GM23338 (cell line): ENCODE measurements at regions not wholly inside any gene's neighbourhood (a gene's known extent, or its start where the extent isn't known, plus 50 kb on each side); places are given as distances from the start of the nearest gene placed in this dataset.

ENCODE experiments used
- CREB1 ChIP-seq: fragments of 250-450 bp; sonication (Bioruptor Pico); IDR thresholded peaks from 2 replicates; pipeline ENCODE4 v1.5.0; 2020; ENCODE audit warnings: low read depth, mild to moderate bottlenecking, moderate library complexity
- ETS1 ChIP-seq: IDR thresholded peaks from 2 replicates; pipeline ENCODE4 v1.6.1; 2016; ENCODE audit warnings: antibody characterized with exemption
- EZH2 ChIP-seq: fragments of 200-600 bp; sonication (generic); IDR thresholded peaks from one replicate; pipeline ENCODE4 v1.8.0; 2017; ENCODE audit warnings: antibody characterized with exemption, mild to moderate bottlenecking, low read depth; ENCODE audit not compliant: unreplicated experiment
- EZH2phosphoT487 ChIP-seq: fragments of 200-600 bp; sonication (generic); IDR thresholded peaks from one replicate; pipeline ENCODE4 v1.8.1; 2018; ENCODE audit warnings: antibody characterized with exemption; ENCODE audit not compliant: unreplicated experiment
- JUNB ChIP-seq: IDR thresholded peaks from one replicate; pipeline ENCODE4 v1.6.1; 2016; ENCODE audit warnings: antibody characterized with exemption; ENCODE audit not compliant: unreplicated experiment
- NANOG ChIP-seq: IDR thresholded peaks from 2 replicates; pipeline ENCODE4 v1.6.1; 2016; ENCODE audit warnings: antibody characterized with exemption, borderline replicate concordance
- POLR2AphosphoS5 ChIP-seq: IDR thresholded peaks from 2 replicates; pipeline ENCODE4 v1.6.1; 2016; ENCODE audit warnings: antibody characterized with exemption, low read depth
- REST ChIP-seq: IDR thresholded peaks from one replicate; pipeline ENCODE4 v1.6.1; 2018; ENCODE audit warnings: antibody characterized with exemption; ENCODE audit not compliant: unreplicated experiment
- ZNF114 ChIP-seq: fragments of 250-450 bp; sonication (Bioruptor Pico); IDR thresholded peaks from 2 replicates; pipeline ENCODE4 v1.5.0; 2020; ENCODE audit warnings: mild to moderate bottlenecking, moderate library complexity
- ZNF331 ChIP-seq: fragments of 250-450 bp; sonication (Bioruptor Pico); IDR thresholded peaks from 2 replicates; pipeline ENCODE4 v1.5.0; 2020; ENCODE audit warnings: low read depth, mild to moderate bottlenecking, moderate library complexity
- TF ChIP-seq, protein P1 (sequence below), 2 experiments: fragments of 200-600 bp in 1 of 2; sonication (generic) in 1 of 2; conservative IDR thresholded peaks; 2 replicates each; pipeline versions ENCODE4 v1.5.1 to v1.6.1; 2016 to 2017; ENCODE audit warnings: antibody characterized with exemption in 2 of 2, low read depth in 2 of 2, mild to moderate bottlenecking in 2 of 2, moderate library complexity in 1 of 2
- TF ChIP-seq, protein P2 (sequence below): fragments of 250-450 bp; sonication (Bioruptor Pico); IDR thresholded peaks from 2 replicates; pipeline ENCODE4 v1.5.0; 2020; ENCODE audit warnings: mild to moderate bottlenecking, moderate library complexity

DNA sequence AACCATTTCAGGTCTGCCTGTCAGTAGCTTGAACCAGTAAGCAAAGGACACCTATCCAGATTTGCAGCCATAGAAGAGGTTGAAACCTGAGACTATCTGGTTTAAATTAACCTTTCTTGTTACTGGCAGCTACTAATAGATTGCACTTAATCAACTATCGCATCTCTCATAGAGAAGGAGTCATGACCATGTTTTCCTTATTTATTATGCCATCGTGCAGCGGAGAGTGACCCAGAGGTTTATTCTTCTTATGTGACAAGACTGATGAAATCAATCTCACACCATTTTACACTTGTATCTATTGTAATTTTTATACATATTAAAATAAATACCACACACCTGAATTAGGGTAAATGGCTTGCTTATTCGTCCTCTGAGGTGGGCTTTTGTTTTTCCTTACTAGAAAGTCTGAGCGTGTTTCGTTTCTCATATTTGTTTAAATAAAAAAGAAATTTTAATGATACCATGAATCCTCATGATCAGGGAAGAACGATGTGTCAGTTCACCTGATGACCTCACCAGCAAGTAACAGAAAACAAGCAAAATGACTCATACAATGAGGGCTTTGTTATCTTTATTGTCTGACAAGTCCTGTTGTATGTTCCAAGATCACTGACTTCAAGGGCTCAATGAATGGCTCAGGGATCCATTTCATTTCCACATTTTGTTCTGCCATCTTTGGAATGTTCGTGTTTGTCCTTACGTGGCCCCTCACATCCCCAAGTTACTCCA lies 379.5 kb upstream of the DPH6 start:
- TF ChIP-seq, protein P1, sequence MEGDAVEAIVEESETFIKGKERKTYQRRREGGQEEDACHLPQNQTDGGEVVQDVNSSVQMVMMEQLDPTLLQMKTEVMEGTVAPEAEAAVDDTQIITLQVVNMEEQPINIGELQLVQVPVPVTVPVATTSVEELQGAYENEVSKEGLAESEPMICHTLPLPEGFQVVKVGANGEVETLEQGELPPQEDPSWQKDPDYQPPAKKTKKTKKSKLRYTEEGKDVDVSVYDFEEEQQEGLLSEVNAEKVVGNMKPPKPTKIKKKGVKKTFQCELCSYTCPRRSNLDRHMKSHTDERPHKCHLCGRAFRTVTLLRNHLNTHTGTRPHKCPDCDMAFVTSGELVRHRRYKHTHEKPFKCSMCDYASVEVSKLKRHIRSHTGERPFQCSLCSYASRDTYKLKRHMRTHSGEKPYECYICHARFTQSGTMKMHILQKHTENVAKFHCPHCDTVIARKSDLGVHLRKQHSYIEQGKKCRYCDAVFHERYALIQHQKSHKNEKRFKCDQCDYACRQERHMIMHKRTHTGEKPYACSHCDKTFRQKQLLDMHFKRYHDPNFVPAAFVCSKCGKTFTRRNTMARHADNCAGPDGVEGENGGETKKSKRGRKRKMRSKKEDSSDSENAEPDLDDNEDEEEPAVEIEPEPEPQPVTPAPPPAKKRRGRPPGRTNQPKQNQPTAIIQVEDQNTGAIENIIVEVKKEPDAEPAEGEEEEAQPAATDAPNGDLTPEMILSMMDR (conservative IDR thresholded peaks at IDR 0.05; ENCODE audit: low read depth in 2 of 2), result no peak
- TF ChIP-seq EZH2 (no peak), POLR2AphosphoS5 (no peak), EZH2phosphoT487 (no peak), REST (no peak), ZNF331 (no peak), CREB1 (CRISPR knock-in tag) (no peak), ZNF114 (CRISPR knock-in tag) (no peak), JUNB (no peak), NANOG (no peak), ETS1 (no peak)
- TF ChIP-seq, protein P2, sequence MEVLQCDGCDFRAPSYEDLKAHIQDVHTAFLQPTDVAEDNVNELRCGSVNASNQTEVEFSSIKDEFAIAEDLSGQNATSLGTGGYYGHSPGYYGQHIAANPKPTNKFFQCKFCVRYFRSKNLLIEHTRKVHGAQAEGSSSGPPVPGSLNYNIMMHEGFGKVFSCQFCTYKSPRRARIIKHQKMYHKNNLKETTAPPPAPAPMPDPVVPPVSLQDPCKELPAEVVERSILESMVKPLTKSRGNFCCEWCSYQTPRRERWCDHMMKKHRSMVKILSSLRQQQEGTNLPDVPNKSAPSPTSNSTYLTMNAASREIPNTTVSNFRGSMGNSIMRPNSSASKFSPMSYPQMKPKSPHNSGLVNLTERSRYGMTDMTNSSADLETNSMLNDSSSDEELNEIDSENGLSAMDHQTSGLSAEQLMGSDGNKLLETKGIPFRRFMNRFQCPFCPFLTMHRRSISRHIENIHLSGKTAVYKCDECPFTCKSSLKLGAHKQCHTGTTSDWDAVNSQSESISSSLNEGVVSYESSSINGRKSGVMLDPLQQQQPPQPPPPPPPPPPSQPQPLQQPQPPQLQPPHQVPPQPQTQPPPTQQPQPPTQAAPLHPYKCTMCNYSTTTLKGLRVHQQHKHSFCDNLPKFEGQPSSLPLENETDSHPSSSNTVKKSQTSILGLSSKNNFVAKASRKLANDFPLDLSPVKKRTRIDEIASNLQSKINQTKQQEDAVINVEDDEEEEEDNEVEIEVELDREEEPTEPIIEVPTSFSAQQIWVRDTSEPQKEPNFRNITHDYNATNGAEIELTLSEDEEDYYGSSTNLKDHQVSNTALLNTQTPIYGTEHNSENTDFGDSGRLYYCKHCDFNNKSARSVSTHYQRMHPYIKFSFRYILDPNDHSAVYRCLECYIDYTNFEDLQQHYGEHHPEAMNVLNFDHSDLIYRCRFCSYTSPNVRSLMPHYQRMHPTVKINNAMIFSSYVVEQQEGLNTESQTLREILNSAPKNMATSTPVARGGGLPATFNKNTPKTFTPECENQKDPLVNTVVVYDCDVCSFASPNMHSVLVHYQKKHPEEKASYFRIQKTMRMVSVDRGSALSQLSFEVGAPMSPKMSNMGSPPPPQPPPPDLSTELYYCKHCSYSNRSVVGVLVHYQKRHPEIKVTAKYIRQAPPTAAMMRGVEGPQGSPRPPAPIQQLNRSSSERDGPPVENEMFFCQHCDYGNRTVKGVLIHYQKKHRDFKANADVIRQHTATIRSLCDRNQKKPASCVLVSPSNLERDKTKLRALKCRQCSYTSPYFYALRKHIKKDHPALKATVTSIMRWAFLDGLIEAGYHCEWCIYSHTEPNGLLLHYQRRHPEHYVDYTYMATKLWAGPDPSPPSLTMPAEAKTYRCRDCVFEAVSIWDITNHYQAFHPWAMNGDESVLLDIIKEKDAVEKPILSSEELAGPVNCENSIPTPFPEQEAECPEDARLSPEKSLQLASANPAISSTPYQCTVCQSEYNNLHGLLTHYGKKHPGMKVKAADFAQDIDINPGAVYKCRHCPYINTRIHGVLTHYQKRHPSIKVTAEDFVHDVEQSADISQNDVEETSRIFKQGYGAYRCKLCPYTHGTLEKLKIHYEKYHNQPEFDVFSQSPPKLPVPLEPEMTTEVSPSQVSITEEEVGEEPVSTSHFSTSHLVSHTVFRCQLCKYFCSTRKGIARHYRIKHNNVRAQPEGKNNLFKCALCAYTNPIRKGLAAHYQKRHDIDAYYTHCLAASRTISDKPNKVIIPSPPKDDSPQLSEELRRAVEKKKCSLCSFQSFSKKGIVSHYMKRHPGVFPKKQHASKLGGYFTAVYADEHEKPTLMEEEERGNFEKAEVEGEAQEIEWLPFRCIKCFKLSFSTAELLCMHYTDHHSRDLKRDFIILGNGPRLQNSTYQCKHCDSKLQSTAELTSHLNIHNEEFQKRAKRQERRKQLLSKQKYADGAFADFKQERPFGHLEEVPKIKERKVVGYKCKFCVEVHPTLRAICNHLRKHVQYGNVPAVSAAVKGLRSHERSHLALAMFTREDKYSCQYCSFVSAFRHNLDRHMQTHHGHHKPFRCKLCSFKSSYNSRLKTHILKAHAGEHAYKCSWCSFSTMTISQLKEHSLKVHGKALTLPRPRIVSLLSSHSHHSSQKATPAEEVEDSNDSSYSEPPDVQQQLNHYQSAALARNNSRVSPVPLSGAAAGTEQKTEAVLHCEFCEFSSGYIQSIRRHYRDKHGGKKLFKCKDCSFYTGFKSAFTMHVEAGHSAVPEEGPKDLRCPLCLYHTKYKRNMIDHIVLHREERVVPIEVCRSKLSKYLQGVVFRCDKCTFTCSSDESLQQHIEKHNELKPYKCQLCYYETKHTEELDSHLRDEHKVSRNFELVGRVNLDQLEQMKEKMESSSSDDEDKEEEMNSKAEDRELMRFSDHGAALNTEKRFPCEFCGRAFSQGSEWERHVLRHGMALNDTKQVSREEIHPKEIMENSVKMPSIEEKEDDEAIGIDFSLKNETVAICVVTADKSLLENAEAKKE (CRISPR knock-in tag), result no peak
